ENCODE measurements at regions not wholly inside any gene's neighbourhood (a gene's known extent, or its start where the extent isn't known, plus 50 kb on each side); places are given as distances from the start of the nearest gene placed in this dataset.

GRCh38 chr13:67481445-67481844 lies 251.3 kb upstream of the PCDH9 start:
- TF ChIP-seq CTCF (IDR thresholded peaks at IDR 0.05) (no peak), POLR2AphosphoS5 (IDR thresholded peaks at IDR 0.05) (no peak), EP300 (IDR thresholded peaks at IDR 0.05; ENCODE audit: low read depth) (no peak), POLR2A (IDR thresholded peaks at IDR 0.05) (no peak)

Measured in transverse colon (tissue), 4 donors.